Neural cell (in vitro differentiated cells): ENCODE measurements at regions not wholly inside any gene's neighbourhood (a gene's known extent, or its start where the extent isn't known, plus 50 kb on each side); places are given as distances from the start of the nearest gene placed in this dataset.

ENCODE experiments used
- H2AFZ ChIP-seq: fragments of 200-600, 300-800 bp; sonication (generic), shearing (Covaris generic); 2 replicates; pipeline ENCODE4 v1.6.0; 2014; ENCODE audit warnings: low read depth, mild to moderate bottlenecking, antibody characterized with exemption, low read length, moderate library complexity
- H3F3A ChIP-seq: fragments of 200-600 bp; shearing (Covaris generic); 2 replicates; pipeline ENCODE4 v1.6.1; 2016; ENCODE audit warnings: mild to moderate bottlenecking, moderate library complexity, mixed read lengths, antibody characterized with exemption, low read length; ENCODE audit not compliant: insufficient read depth, poor library complexity, severe bottlenecking
- H3K27ac ChIP-seq: fragments of 200-600, 300-800 bp; sonication (generic), shearing (Covaris generic); 2 replicates; pipeline ENCODE4 v1.5.1; 2014; ENCODE audit warnings: mild to moderate bottlenecking, low read length, moderate library complexity
- H3K27me3 ChIP-seq: fragments of 300-800, 200-600 bp; sonication (generic), shearing (Covaris generic); 2 replicates; pipeline ENCODE4 v1.6.0; 2014; ENCODE audit warnings: mild to moderate bottlenecking, low read depth, low read length, moderate library complexity; ENCODE audit not compliant: insufficient read depth
- H3K36me3 ChIP-seq: fragments of 300-800, 200-600 bp; sonication (generic), shearing (Covaris generic); 2 replicates; pipeline ENCODE4 v1.5.1; 2014; ENCODE audit warnings: mild to moderate bottlenecking, antibody characterized with exemption, low read length, moderate library complexity; ENCODE audit not compliant: insufficient read depth
- H3K4me2 ChIP-seq: fragments of 300-800, 200-600 bp; sonication (generic), shearing (Covaris generic); 2 replicates; pipeline ENCODE4 v1.6.0; 2014; ENCODE audit warnings: mild to moderate bottlenecking, low read length
- H3K4me3 ChIP-seq: fragments of 300-800, 200-600 bp; sonication (generic), shearing (Covaris generic); 2 replicates; pipeline ENCODE4 v1.5.1; 2014; ENCODE audit warnings: mild to moderate bottlenecking, low read length, moderate library complexity
- H3K79me2 ChIP-seq: fragments of 200-600 bp; shearing (Covaris generic); replicated peaks from 2 replicates; pipeline ENCODE4 v1.6.0; 2014; ENCODE audit warnings: mild to moderate bottlenecking, low read length, moderate library complexity; ENCODE audit not compliant: insufficient read depth
- H3K9ac ChIP-seq: fragments of 300-800, 200-600 bp; sonication (generic), shearing (Covaris generic); 2 replicates; pipeline ENCODE4 v1.6.1; 2016; ENCODE audit warnings: mild to moderate bottlenecking, low read length, mixed read lengths
- H3K9me2 ChIP-seq: fragments of 200-600 bp; shearing (Covaris generic); 2 replicates; pipeline ENCODE4 v1.6.1; 2016; ENCODE audit warnings: mild to moderate bottlenecking, low read length, mixed read lengths; ENCODE audit not compliant: insufficient read depth
- H3K9me3 ChIP-seq: fragments of 200-600, 300-800 bp; sonication (generic), shearing (Covaris generic); 2 replicates; pipeline ENCODE4 v1.6.1; 2016; ENCODE audit warnings: mild to moderate bottlenecking, mixed run types, low read length, moderate library complexity, mixed read lengths
- H4K20me1 ChIP-seq: fragments of 200-600 bp; shearing (Covaris generic); 2 replicates; pipeline ENCODE4 v1.6.1; 2016; ENCODE audit warnings: mild to moderate bottlenecking, mixed run types; ENCODE audit not compliant: insufficient read depth
- EP300 ChIP-seq: fragments of 450-650 bp; conservative IDR thresholded peaks from 2 replicates; pipeline ENCODE4 v1.6.1; 2014; ENCODE audit warnings: antibody characterized with exemption, mild to moderate bottlenecking, moderate library complexity; ENCODE audit not compliant: poor library complexity, severe bottlenecking
- EZH2 ChIP-seq: fragments of 200-600, 300-800 bp; shearing (Covaris generic), sonication (generic); IDR thresholded peaks from 2 replicates; pipeline ENCODE4 v1.6.1; 2014; ENCODE audit warnings: antibody characterized with exemption, low read length, borderline replicate concordance, mild to moderate bottlenecking; ENCODE audit not compliant: insufficient read depth, poor library complexity, severe bottlenecking
- MXI1 ChIP-seq: fragments of 450-650 bp; conservative IDR thresholded peaks from 2 replicates; pipeline ENCODE4 v1.6.1; 2014; ENCODE audit warnings: antibody characterized with exemption, mild to moderate bottlenecking; ENCODE audit not compliant: poor library complexity, severe bottlenecking
- POLR2AphosphoS5 ChIP-seq: IDR thresholded peaks from 2 replicates; pipeline ENCODE4 v1.6.1; 2012
- RAD21 ChIP-seq: fragments of 450-650 bp; conservative IDR thresholded peaks from 2 replicates; pipeline ENCODE4 v1.6.1; 2014; ENCODE audit warnings: antibody characterized with exemption, mild to moderate bottlenecking, moderate library complexity
- SMC3 ChIP-seq: fragments of 450-650 bp; conservative IDR thresholded peaks from 2 replicates; pipeline ENCODE4 v1.6.1; 2014; ENCODE audit warnings: antibody characterized with exemption, mild to moderate bottlenecking, moderate library complexity; ENCODE audit not compliant: poor library complexity
- TAF1 ChIP-seq: IDR thresholded peaks from 2 replicates; pipeline ENCODE4 v1.6.1; 2012; ENCODE audit warnings: low read depth
- TF ChIP-seq, protein P1 (sequence below): fragments of 450-650 bp; IDR thresholded peaks from 2 replicates; pipeline ENCODE4 v1.5.1; 2014; ENCODE audit warnings: antibody characterized with exemption, mild to moderate bottlenecking, moderate library complexity; ENCODE audit not compliant: poor library complexity, severe bottlenecking
- TF ChIP-seq, protein P2 (sequence below): IDR thresholded peaks from 2 replicates; pipeline ENCODE4 v1.6.1; 2012; ENCODE audit warnings: borderline replicate concordance

DNA sequence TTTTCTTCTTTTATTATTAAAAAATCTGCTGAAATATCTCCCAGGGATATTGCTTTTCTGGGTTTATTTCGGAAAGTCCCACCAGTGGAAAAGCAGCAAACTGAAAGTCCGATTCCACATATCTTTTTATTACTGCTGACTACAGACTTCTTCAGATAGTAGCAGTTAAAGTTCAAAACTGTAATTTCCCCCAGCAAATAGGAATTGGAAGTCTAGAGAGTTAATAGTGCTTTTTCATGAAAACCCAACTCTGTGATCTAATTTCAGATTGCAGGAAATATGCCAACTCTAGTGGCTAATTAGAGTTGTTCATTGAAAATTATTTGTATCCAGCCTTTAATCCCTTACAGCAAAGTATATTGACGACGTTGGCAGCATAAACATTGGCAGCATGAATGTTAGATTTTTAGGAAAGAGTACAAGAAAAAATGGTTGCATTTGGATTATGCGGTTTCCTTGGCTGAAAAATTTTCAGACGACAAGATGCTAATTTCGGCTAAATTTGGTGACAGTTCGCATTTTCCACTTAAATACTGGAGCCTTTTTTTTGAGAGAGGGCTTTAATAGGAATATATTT lies 472.9 kb upstream of the CBLB start:
- Histone ChIP-seq H3K9me3 (no peaks in the 10 kb centered on the region), H3K4me3 (no peak overlapping the region), H3K27ac (no peak overlapping the region)

DNA sequence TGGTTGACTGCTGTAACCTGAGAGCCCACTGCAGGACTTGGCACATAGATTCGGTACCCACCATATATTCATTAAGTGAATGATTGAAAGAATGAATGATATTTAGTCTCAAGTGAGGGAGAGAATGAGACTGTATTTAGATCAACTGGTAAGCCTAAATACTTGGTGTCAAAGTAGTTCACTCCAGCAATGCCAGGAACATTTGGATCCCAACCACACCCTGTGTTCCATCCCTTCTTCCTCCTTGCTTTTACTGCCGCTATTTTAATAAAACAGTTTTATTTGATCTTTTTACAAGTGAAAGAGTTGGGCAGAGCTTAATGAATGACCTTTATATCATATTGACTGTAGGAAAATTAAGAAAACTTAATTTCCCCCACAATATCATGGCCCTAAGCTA lies 473.6 kb upstream of the CBLB start:
- Histone ChIP-seq H3K27me3 (no peaks in the 10 kb centered on the region), H2AFZ (no peak overlapping the region), H3F3A (no peaks in the 10 kb centered on the region), H3K4me2 (no peak overlapping the region), H3K36me3 (no peaks in the 10 kb centered on the region), H3K9me3 (no peaks in the 10 kb centered on the region), H3K27ac (no peak overlapping the region), H3K9ac (no peak overlapping the region), H3K4me3 (no peak overlapping the region), H3K79me2 (no peaks in the 10 kb centered on the region), H4K20me1 (no peaks in the 10 kb centered on the region), H3K9me2 (no peaks in the 10 kb centered on the region)
- TF ChIP-seq EP300 (no peak), TAF1 (no peak), POLR2AphosphoS5 (no peak), EZH2 (no peak), SMC3 (no peak), RAD21 (no peak), MXI1 (no peak)
- TF ChIP-seq, protein P1, sequence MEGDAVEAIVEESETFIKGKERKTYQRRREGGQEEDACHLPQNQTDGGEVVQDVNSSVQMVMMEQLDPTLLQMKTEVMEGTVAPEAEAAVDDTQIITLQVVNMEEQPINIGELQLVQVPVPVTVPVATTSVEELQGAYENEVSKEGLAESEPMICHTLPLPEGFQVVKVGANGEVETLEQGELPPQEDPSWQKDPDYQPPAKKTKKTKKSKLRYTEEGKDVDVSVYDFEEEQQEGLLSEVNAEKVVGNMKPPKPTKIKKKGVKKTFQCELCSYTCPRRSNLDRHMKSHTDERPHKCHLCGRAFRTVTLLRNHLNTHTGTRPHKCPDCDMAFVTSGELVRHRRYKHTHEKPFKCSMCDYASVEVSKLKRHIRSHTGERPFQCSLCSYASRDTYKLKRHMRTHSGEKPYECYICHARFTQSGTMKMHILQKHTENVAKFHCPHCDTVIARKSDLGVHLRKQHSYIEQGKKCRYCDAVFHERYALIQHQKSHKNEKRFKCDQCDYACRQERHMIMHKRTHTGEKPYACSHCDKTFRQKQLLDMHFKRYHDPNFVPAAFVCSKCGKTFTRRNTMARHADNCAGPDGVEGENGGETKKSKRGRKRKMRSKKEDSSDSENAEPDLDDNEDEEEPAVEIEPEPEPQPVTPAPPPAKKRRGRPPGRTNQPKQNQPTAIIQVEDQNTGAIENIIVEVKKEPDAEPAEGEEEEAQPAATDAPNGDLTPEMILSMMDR: no peak
- TF ChIP-seq, protein P2, sequence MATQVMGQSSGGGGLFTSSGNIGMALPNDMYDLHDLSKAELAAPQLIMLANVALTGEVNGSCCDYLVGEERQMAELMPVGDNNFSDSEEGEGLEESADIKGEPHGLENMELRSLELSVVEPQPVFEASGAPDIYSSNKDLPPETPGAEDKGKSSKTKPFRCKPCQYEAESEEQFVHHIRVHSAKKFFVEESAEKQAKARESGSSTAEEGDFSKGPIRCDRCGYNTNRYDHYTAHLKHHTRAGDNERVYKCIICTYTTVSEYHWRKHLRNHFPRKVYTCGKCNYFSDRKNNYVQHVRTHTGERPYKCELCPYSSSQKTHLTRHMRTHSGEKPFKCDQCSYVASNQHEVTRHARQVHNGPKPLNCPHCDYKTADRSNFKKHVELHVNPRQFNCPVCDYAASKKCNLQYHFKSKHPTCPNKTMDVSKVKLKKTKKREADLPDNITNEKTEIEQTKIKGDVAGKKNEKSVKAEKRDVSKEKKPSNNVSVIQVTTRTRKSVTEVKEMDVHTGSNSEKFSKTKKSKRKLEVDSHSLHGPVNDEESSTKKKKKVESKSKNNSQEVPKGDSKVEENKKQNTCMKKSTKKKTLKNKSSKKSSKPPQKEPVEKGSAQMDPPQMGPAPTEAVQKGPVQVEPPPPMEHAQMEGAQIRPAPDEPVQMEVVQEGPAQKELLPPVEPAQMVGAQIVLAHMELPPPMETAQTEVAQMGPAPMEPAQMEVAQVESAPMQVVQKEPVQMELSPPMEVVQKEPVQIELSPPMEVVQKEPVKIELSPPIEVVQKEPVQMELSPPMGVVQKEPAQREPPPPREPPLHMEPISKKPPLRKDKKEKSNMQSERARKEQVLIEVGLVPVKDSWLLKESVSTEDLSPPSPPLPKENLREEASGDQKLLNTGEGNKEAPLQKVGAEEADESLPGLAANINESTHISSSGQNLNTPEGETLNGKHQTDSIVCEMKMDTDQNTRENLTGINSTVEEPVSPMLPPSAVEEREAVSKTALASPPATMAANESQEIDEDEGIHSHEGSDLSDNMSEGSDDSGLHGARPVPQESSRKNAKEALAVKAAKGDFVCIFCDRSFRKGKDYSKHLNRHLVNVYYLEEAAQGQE: no peak

More for the DNA sequence above, 472.9 kb upstream of the CBLB start:
- H3K9ac ChIP-seq: no peak overlapping the region
- H4K20me1 ChIP-seq: no peaks in the 10 kb centered on the region
- no peaks in the 10 kb centered on the region for H3K79me2 ChIP-seq
- H3K4me2 ChIP-seq: no peak overlapping the region
- H3F3A ChIP-seq: no peaks in the 10 kb centered on the region
- no peak overlapping the region for H2AFZ ChIP-seq
- H3K9me2 ChIP-seq: no peaks in the 10 kb centered on the region
- TF ChIP-seq POLR2AphosphoS5: no peak
- TF ChIP-seq MXI1: no peak
- no peak for TF ChIP-seq TAF1
- TF ChIP-seq, protein P1: no peak
- TF ChIP-seq EP300: no peak
- TF ChIP-seq RAD21: no peak
- TF ChIP-seq SMC3: no peak
- TF ChIP-seq EZH2: no peak
- TF ChIP-seq, protein P2: no peak
- no peaks in the 10 kb centered on the region for H3K27me3 ChIP-seq
- H3K36me3 ChIP-seq: no peaks in the 10 kb centered on the region
